Retinal pigment epithelial cell (primary cell): ENCODE measurements at regions not wholly inside any gene's neighbourhood (a gene's known extent, or its start where the extent isn't known, plus 50 kb on each side); places are given as distances from the start of the nearest gene placed in this dataset.
A peak's percentile ranks its signal among the peaks of the same experiment; 100 is the strongest.
"Not testable (repeated sequence)": the region's sequence is repeated elsewhere in the genome, so short reads cannot be mapped to it uniquely, and the experiment has no call there.

ENCODE experiments used
- DNase-seq: peaks from one replicate; pipeline ENCODE4 v3.0.0-alpha.2; 2010; ENCODE audit warnings: low read depth
- H3K4me3 ChIP-seq: 2 replicates; pipeline ENCODE4 v1.5.1; 2011; ENCODE audit warnings: mild to moderate bottlenecking, low read length, control low read depth, moderate library complexity
- CTCF ChIP-seq: conservative IDR thresholded peaks from 2 replicates; pipeline ENCODE4 v1.5.1; 2011; ENCODE audit warnings: low read depth, low read length, control low read depth, inconsistent platforms

DNA sequence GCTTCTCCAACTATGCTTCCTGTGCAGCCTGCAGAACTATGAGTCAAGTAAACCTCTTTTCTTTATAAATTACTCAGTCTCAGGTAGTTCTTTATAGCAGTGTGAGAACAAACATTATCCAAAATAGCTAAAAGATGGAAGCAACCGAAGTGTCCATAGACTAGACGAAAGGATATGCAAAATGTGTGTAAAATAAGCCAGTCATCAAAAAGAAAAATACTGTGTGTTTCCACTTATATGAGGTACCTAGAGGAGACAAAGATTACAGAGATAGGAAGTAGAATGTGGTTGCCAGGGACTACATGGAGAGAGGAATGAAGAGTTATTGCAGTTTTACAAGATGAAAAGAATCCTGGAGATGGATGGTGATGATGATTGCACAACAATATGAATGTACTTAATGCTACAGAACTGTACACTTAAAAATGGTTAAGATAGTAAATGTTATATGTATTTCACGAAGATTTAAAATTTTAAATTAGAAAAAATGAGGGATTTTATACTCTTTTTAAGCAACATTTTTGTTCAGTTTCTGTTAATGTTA is 99.3 kb upstream of the FN1 start:
- no peak overlapping the region for H3K4me3 ChIP-seq
- no peak for TF ChIP-seq CTCF
- DNase-seq: no peak

DNA sequence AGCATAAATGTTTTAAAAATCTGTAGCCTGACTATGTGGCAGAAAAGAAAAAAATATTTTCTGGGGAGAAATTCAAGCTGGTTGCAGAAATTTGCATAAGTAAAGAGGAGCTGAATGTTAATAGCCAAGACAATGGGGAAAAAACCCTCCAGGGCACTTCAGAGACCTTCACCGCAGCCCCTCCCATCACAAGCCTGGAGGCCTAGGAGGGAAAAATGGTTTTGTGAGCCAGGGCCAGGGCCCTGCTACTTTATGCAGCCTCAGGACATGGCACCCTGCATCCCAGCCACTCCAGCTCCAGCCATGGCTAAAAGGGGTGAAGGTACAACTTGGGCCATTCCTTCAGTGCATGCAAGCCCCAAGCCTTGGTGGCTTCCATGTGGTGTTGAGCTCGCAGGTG is 97.8 kb upstream of the FN1 start:
- DNase-seq, H3K4me3 ChIP-seq: not testable (repeated sequence)

GRCh38 chr2:215532844-215533243 is 97.0 kb upstream of the FN1 start:
- no peak for TF ChIP-seq CTCF
- H3K4me3 ChIP-seq: no peak overlapping the region
- no peak for DNase-seq

DNA sequence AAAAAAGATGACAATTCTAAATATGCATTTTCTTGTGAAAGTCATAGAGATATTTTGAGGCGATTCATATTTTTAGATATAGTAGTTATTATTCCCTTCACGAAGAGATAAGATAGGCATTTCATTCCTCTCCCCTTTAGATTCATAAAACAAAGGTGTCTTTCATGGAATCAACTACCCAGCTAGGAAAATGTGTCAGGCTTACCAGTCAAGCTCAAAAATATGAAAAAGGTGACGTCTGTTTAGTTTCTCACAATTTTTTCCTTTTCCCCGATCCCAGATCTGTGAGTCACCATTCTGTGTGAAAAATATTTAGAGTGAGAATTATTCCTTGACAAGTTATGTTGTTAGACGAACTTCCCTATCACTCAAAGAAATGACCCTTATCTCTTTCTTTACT is 95.4 kb upstream of the FN1 start:
- no peak overlapping the region for H3K4me3 ChIP-seq
- peak; percentile 71 for DNase-seq
- no peak for TF ChIP-seq CTCF

- H3K4me3 ChIP-seq: no peak overlapping the region
- TF ChIP-seq CTCF: no peak
- no peak for DNase-seq
Measured at GRCh38 chr2:215530191-215530968, 94.5 kb upstream of the FN1 start.

- no peak overlapping the region for H3K4me3 ChIP-seq
- TF ChIP-seq CTCF: no peak
- DNase-seq: no peak
Measured at GRCh38 chr2:215529271-215529670, 93.4 kb upstream of the FN1 start.

GRCh38 chr2:215528555-215528954 is 92.7 kb upstream of the FN1 start:
- no peak overlapping the region for H3K4me3 ChIP-seq
- peak; percentile 75 for DNase-seq
- TF ChIP-seq CTCF: no peak
